GM06990 (cell line): ENCODE measurements at regions not wholly inside any gene's neighbourhood (a gene's known extent, or its start where the extent isn't known, plus 50 kb on each side); places are given as distances from the start of the nearest gene placed in this dataset.

ENCODE experiments used
- DNase-seq: peaks from one replicate; pipeline ENCODE4 v3.0.0-alpha.2; 2011; ENCODE audit not compliant: insufficient read length; ENCODE audit errors: extremely low read depth
- H3K27me3 ChIP-seq: replicated peaks from 2 replicates; pipeline ENCODE4 v1.6.0; 2011; ENCODE audit warnings: low read length; ENCODE audit not compliant: control insufficient read depth, insufficient read depth
- H3K36me3 ChIP-seq: 2 replicates; pipeline ENCODE4 v1.5.1; 2011; ENCODE audit warnings: low read length; ENCODE audit not compliant: control insufficient read depth, insufficient read depth
- H3K4me3 ChIP-seq: replicated peaks from 2 replicates; pipeline ENCODE4 v1.5.1; 2011; ENCODE audit warnings: low read depth, mild to moderate bottlenecking, control low read depth, low read length
- TF ChIP-seq, protein P1 (sequence below): IDR thresholded peaks from 2 replicates; pipeline ENCODE4 v1.5.1; 2011; ENCODE audit warnings: low read length, control low read depth, mild to moderate bottlenecking, inconsistent platforms; ENCODE audit not compliant: insufficient read depth, poor library complexity, severe bottlenecking

GRCh38 chr14:22296722-22297121, 292.3 kb downstream of the DAD1 start:
- no peak overlapping the region for H3K4me3 ChIP-seq
- TF ChIP-seq, protein P1, sequence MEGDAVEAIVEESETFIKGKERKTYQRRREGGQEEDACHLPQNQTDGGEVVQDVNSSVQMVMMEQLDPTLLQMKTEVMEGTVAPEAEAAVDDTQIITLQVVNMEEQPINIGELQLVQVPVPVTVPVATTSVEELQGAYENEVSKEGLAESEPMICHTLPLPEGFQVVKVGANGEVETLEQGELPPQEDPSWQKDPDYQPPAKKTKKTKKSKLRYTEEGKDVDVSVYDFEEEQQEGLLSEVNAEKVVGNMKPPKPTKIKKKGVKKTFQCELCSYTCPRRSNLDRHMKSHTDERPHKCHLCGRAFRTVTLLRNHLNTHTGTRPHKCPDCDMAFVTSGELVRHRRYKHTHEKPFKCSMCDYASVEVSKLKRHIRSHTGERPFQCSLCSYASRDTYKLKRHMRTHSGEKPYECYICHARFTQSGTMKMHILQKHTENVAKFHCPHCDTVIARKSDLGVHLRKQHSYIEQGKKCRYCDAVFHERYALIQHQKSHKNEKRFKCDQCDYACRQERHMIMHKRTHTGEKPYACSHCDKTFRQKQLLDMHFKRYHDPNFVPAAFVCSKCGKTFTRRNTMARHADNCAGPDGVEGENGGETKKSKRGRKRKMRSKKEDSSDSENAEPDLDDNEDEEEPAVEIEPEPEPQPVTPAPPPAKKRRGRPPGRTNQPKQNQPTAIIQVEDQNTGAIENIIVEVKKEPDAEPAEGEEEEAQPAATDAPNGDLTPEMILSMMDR, result no peak
- no peak for DNase-seq
- no peaks in the 10 kb centered on the region; the same call in 1 of the 2 replicates for H3K27me3 ChIP-seq
- no peaks in the 10 kb centered on the region for H3K36me3 ChIP-seq

DNA sequence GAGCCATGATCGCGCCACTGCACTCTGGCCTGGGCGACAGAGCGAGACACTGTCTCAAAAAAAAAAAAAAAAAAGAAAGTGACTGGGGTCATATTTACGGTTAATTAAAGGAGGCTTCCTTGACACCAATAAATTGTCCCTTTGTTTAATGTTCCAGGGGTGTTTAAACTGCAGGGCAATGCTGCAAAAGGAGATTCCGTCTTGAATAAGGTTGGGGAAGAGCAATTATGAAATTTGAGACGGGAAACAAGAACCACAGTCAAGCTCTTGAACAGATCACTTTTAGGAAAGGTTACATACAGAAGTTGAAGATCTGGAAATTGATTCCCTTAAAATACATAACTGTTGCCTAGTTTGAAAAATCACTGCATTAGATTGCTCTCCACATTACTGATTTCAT, 292.9 kb downstream of the DAD1 start:
- no peaks in the 10 kb centered on the region; the same call in 1 of the 2 replicates for H3K27me3 ChIP-seq
- DNase-seq, result no peak
- no peak overlapping the region for H3K4me3 ChIP-seq
- H3K36me3 ChIP-seq, result no peaks in the 10 kb centered on the region
- TF ChIP-seq, protein P1, result no peak

DNA sequence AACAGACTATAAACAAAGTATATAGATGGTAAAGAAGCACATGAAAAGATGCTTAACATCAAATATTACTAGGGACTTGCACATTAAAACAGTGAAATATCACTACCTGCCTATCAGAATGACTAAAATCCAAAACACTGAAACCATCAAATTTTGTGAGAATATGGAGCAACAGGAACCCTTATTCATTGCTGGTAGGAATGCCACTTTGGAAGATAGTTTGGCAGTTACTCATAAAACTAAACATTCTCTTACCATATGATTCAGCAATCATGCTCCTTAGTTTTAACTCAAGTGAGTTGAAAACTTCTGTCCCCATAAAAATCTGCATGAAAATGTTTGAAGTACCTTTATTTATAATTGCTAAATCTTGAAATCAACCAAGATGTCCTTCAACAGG, 297.6 kb downstream of the DAD1 start:
- Histone ChIP-seq H3K4me3 (no peak overlapping the region), H3K27me3 (no peaks in the 10 kb centered on the region), H3K36me3 (no peaks in the 10 kb centered on the region)
- no peak for DNase-seq
- TF ChIP-seq, protein P1, result no peak

GRCh38 chr14:22289570-22289969, 299.5 kb downstream of the DAD1 start:
- TF ChIP-seq, protein P1, result no peak

DNA sequence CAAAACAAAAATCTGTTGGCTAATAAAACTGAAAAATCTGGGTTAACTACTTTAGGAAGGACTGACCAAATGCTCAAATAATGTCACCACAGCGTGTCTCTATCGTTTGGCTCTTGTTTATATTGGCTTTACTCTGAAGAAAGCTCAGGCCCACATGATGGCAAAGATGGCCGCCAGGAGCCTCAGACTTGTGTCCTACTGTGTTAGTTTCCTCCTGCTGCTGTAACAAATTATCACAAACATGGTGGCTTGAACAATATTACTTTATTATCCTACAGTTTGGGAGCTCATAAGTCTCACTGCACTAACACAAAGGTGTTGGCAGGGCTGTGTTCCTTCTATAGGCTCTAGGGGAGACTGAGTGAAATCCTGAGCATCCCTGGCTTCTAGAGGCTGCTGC, 303.0 kb downstream of the DAD1 start:
- Histone ChIP-seq H3K36me3 (no peaks in the 10 kb centered on the region), H3K27me3 (no peaks in the 10 kb centered on the region; the same call in 1 of the 2 replicates), H3K4me3 (no peak overlapping the region)
- no peak for DNase-seq
- TF ChIP-seq, protein P1, result no peak

More at GRCh38 chr14:22289570-22289969, 299.5 kb downstream of the DAD1 start:
- no peak overlapping the region for H3K4me3 ChIP-seq
- no peak for DNase-seq
- no peaks in the 10 kb centered on the region for H3K27me3 ChIP-seq
- H3K36me3 ChIP-seq, result no peaks in the 10 kb centered on the region

GRCh38 chr14:22282949-22283348, 306.1 kb downstream of the DAD1 start:
- DNase-seq, result no peak
- TF ChIP-seq, protein P1, result no peak
- no peaks in the 10 kb centered on the region for H3K36me3 ChIP-seq
- no peak overlapping the region for H3K4me3 ChIP-seq
- H3K27me3 ChIP-seq, result no peaks in the 10 kb centered on the region; the same call in 1 of the 2 replicates
